H1 (cell line): ENCODE measurements at regions not wholly inside any gene's neighbourhood (a gene's known extent, or its start where the extent isn't known, plus 50 kb on each side); places are given as distances from the start of the nearest gene placed in this dataset.

Source experiments
- CTCF ChIA-PET: fragments of 300-600 bp; sonication (Branson Sonifier 250); formaldehyde crosslinking; loops from one replicate; lab custom pipeline; 2021; ENCODE audit not compliant: partially characterized antibody; lab: Charles Lee
- POLR2A ChIA-PET: fragments of 300-600 bp; sonication (Branson Sonifier 250); formaldehyde crosslinking; loops from one replicate; lab custom pipeline; 2021; ENCODE audit warnings: inconsistent platforms; ENCODE audit not compliant: partially characterized antibody; lab: Charles Lee
- DNase-seq, 2 experiments: peaks; one replicate each; pipeline versions ENCODE4 v3.0.0 to v3.0.0-alpha.2; 2010 to 2022; ENCODE audit warnings: low spot score in 2 of 2, low read depth in 1 of 2, mixed read lengths in 1 of 2
- FAIRE-seq: peaks from 2 replicates; lab custom pipeline; 2011; peaks lifted over from hg19 to GRCh38; lab: Jason Lieb, UNC
- H2AFZ ChIP-seq: 2 replicates; pipeline ENCODE4 v1.8.1; 2012; ENCODE audit warnings: low read length, inconsistent platforms
- H2AK5ac ChIP-seq: 2 replicates; pipeline ENCODE4 v1.6.1; 2013; ENCODE audit warnings: low read depth, low read length
- H2BK120ac ChIP-seq: replicated peaks from 2 replicates; pipeline ENCODE3; 2013; ENCODE audit warnings: low read depth, low read length, inconsistent platforms
- H2BK12ac ChIP-seq: 2 replicates; pipeline ENCODE4 v1.6.1; 2013; ENCODE audit warnings: low read depth, low read length
- H2BK15ac ChIP-seq: 2 replicates; pipeline ENCODE4 v1.6.1; 2013; ENCODE audit warnings: low read length
- H2BK20ac ChIP-seq: 2 replicates; pipeline ENCODE4 v1.6.1; 2013; ENCODE audit warnings: low read length
- H2BK5ac ChIP-seq: 2 replicates; pipeline ENCODE4 v1.6.1; 2013; ENCODE audit warnings: low read depth, low read length
- H3K14ac ChIP-seq: 2 replicates; pipeline ENCODE4 v1.6.1; 2013; ENCODE audit warnings: inconsistent platforms; ENCODE audit not compliant: insufficient read length
- H3K18ac ChIP-seq: 2 replicates; pipeline ENCODE4 v1.6.1; 2013; ENCODE audit warnings: low read length; ENCODE audit errors: extremely low read depth
- H3K23ac ChIP-seq: 2 replicates; pipeline ENCODE4 v1.6.1; 2013; ENCODE audit warnings: inconsistent platforms; ENCODE audit not compliant: insufficient read length
- H3K23me2 ChIP-seq: 2 replicates; pipeline ENCODE4 v1.6.1; 2013; ENCODE audit warnings: low read depth, low read length
- H3K27ac ChIP-seq: 2 replicates; pipeline ENCODE4 v1.6.1; 2011; ENCODE audit warnings: low read depth, low read length, inconsistent platforms
- H3K27me3 ChIP-seq, 4 experiments: replicated peaks in 1 of 4; 1 replicate in 1 of 4; 2 replicates in 3 of 4; pipeline versions ENCODE4 v1.6.1 to v1.8.1; 2011 to 2013; ENCODE audit warnings: low read length in 3 of 4, mild to moderate bottlenecking in 3 of 4, inconsistent platforms in 2 of 4, mixed read lengths in 2 of 4, moderate library complexity in 1 of 4; ENCODE audit not compliant: control insufficient read depth in 3 of 4, insufficient read depth in 3 of 4; ENCODE audit errors: extremely low read depth in 1 of 4
- H3K36me3 ChIP-seq, 4 experiments: 2 replicates each; pipeline versions ENCODE4 v1.6.1 to v1.8.1; 2011 to 2013; ENCODE audit warnings: mild to moderate bottlenecking in 4 of 4, low read length in 3 of 4, moderate library complexity in 2 of 4, control low read depth in 1 of 4, inconsistent platforms in 1 of 4; ENCODE audit not compliant: insufficient read depth in 4 of 4, control insufficient read depth in 2 of 4
- H3K4ac ChIP-seq: replicated peaks from 2 replicates; pipeline ENCODE3; 2013; ENCODE audit warnings: low read length, low read depth, mixed read lengths, inconsistent platforms; ENCODE audit not compliant: insufficient read length
- H3K4me1 ChIP-seq, 4 experiments: replicated peaks in 1 of 4; 1 replicate in 1 of 4; 2 replicates in 3 of 4; pipeline versions ENCODE4 v1.6.1 to v1.8.1; 2011 to 2013; ENCODE audit warnings: low read length in 3 of 4, inconsistent platforms in 2 of 4, mixed read lengths in 1 of 4; ENCODE audit not compliant: insufficient read depth in 4 of 4, control insufficient read depth in 3 of 4
- H3K4me2 ChIP-seq, 2 experiments: 2 replicates each; pipeline versions ENCODE4 v1.6.1 to v1.8.1; 2011 to 2013; ENCODE audit warnings: low read depth in 2 of 2, low read length in 2 of 2, control low read depth in 1 of 2, inconsistent platforms in 1 of 2, mild to moderate bottlenecking in 1 of 2; ENCODE audit not compliant: insufficient read depth in 1 of 2
- H3K4me3 ChIP-seq, 4 experiments: fragments of 200-600, 300-600 bp in 1 of 4; sonication (generic), shearing (Covaris generic), sonication (Bioruptor Twin) in 1 of 4; 2 replicates each; pipeline versions ENCODE4 v1.5.1 to v1.8.1; 2011 to 2016; ENCODE audit warnings: low read length in 4 of 4, low read depth in 3 of 4, control low read depth in 2 of 4, inconsistent platforms in 2 of 4, mild to moderate bottlenecking in 2 of 4, mixed read lengths in 1 of 4, moderate library complexity in 1 of 4; ENCODE audit not compliant: insufficient read depth in 2 of 4; ENCODE audit errors: extremely low read depth in 1 of 4
- H3K56ac ChIP-seq: replicated peaks from 2 replicates; pipeline ENCODE3; 2013; ENCODE audit warnings: low read depth, mild to moderate bottlenecking, mixed read lengths, low read length, inconsistent platforms; ENCODE audit not compliant: insufficient read length
- H3K79me1 ChIP-seq: 2 replicates; pipeline ENCODE4 v1.6.1; 2013; ENCODE audit warnings: low read depth, low read length, control low read depth
- H3K79me2 ChIP-seq, 2 experiments: 2 replicates each; pipeline versions ENCODE4 v1.6.1 to v1.8.1; 2012 to 2013; ENCODE audit warnings: low read length in 2 of 2, mild to moderate bottlenecking in 2 of 2, inconsistent platforms in 1 of 2; ENCODE audit not compliant: insufficient read depth in 2 of 2, control insufficient read depth in 1 of 2
- H3K9ac ChIP-seq, 4 experiments: replicated peaks in 1 of 4; 1 replicate in 1 of 4; 2 replicates in 3 of 4; pipeline versions ENCODE4 v1.6.1 to v1.8.1; 2011 to 2013; ENCODE audit warnings: low read depth in 3 of 4, low read length in 3 of 4, control low read depth in 2 of 4, mild to moderate bottlenecking in 2 of 4, moderate library complexity in 2 of 4, inconsistent platforms in 1 of 4; ENCODE audit errors: extremely low read depth in 1 of 4
- H3K9me3 ChIP-seq, 2 experiments: 2 replicates each; pipeline versions ENCODE4 v1.6.1 to v1.8.1; 2012 to 2013; ENCODE audit warnings: mild to moderate bottlenecking in 2 of 2, moderate library complexity in 2 of 2, control low read depth in 1 of 2, inconsistent platforms in 1 of 2, low read depth in 1 of 2, low read length in 1 of 2, mixed read lengths in 1 of 2; ENCODE audit not compliant: insufficient read depth in 2 of 2
- H4K20me1 ChIP-seq, 2 experiments: replicated peaks in 1 of 2; 2 replicates each; pipeline versions ENCODE3 to v1.8.1; 2011 to 2013; ENCODE audit warnings: inconsistent platforms in 2 of 2, low read length in 2 of 2, mild to moderate bottlenecking in 1 of 2; ENCODE audit not compliant: insufficient read depth in 2 of 2, control insufficient read depth in 1 of 2
- H4K5ac ChIP-seq: 2 replicates; pipeline ENCODE4 v1.6.1; 2013; ENCODE audit warnings: low read length, low read depth, mixed read lengths, inconsistent platforms; ENCODE audit not compliant: insufficient read length
- H4K8ac ChIP-seq: 2 replicates; pipeline ENCODE4 v1.8.0; 2013; ENCODE audit warnings: mild to moderate bottlenecking, moderate library complexity, low read length, inconsistent platforms; ENCODE audit not compliant: insufficient read depth; ENCODE audit errors: extremely low read depth
- H4K91ac ChIP-seq: replicated peaks from 2 replicates; pipeline ENCODE3; 2013; ENCODE audit warnings: low read length, mixed read lengths, inconsistent platforms; ENCODE audit not compliant: insufficient read length
- ATF2 ChIP-seq: IDR thresholded peaks from 2 replicates; pipeline ENCODE4 v1.6.1; 2012; ENCODE audit warnings: low read length, inconsistent platforms
- GTF2F1 ChIP-seq: IDR thresholded peaks from 2 replicates; pipeline ENCODE4 v1.6.1; 2012; ENCODE audit warnings: low read depth, low read length, improper control_type of control experiment, borderline replicate concordance
- KDM4A ChIP-seq: IDR thresholded peaks from one replicate; pipeline ENCODE4 v1.7.1; 2012; ENCODE audit warnings: low read depth, mild to moderate bottlenecking, moderate library complexity, low read length, inconsistent platforms; ENCODE audit not compliant: severe bottlenecking
- PHF8 ChIP-seq: fragments of 200-600 bp; sonication (generic); conservative IDR thresholded peaks from 2 replicates; pipeline ENCODE4 v1.7.1; 2012; ENCODE audit warnings: low read depth, mild to moderate bottlenecking, inconsistent platforms, low read length, moderate library complexity
- SIX5 ChIP-seq: IDR thresholded peaks from 2 replicates; pipeline ENCODE4 v1.6.1; 2011; ENCODE audit warnings: mild to moderate bottlenecking, low read depth, low read length
- TBP ChIP-seq: IDR thresholded peaks from 2 replicates; pipeline ENCODE4 v1.6.1; 2011; ENCODE audit warnings: low read depth, low read length, improper control_type of control experiment
- YY1 ChIP-seq: IDR thresholded peaks from 2 replicates; pipeline ENCODE4 v1.6.1; 2011; ENCODE audit warnings: low read depth, mild to moderate bottlenecking, low read length
- WGBS, 2 experiments: shearing (Covaris generic) in 1 of 2; methylation state at CpG; one replicate each; pipeline versions ENCODE4 v1.1.6 to v1.1.7; 2013 to 2015; ENCODE audit warnings: low lambda C conversion rate in 2 of 2, mixed read lengths in 2 of 2, inconsistent platforms in 1 of 2, low coverage in 1 of 2, missing lambda C conversion rate in 1 of 2; ENCODE audit not compliant: insufficient replicate concordance in 2 of 2, insufficient coverage in 1 of 2, insufficient read length in 1 of 2; ENCODE audit errors: extremely low coverage in 1 of 2, missing lambda C conversion rate in 1 of 2; 5-methylcytosine and 5-hydroxymethylcytosine counted together

GRCh38 chr2:121099329-121100290 is 185.4 kb downstream of the TFCP2L1 start:
- Histone ChIP-seq H3K23me2 (no peaks in the 10 kb centered on the region), H3K79me1 (no peaks in the 10 kb centered on the region), H4K20me1 (peaks cover 0 to 2% of the 10 kb centered on the region in 2 experiments), H3K27ac (no peak overlapping the region), H3K4ac (no peak overlapping the region), H3K23ac (no peak overlapping the region), H3K9me3 (no peaks in the 10 kb centered on the region), H3K79me2 (no peaks in the 10 kb centered on the region), H2BK20ac (no peak overlapping the region), H4K91ac (no peak overlapping the region), H2AFZ (no peak overlapping the region), H3K4me3 (no peak overlapping the region), H3K27me3 (peaks cover 0 to 2% (median 0%) of the 10 kb centered on the region in 4 experiments; a peak in 4 of 7 replicates), H3K36me3 (no peaks in the 10 kb centered on the region), H2BK12ac (no peak overlapping the region), H2BK15ac (no peak overlapping the region), H2AK5ac (no peak overlapping the region), H3K18ac (no peak overlapping the region), H2BK120ac (no peak overlapping the region), H4K5ac (no peak overlapping the region), H3K56ac (no peak overlapping the region), H4K8ac (no peak overlapping the region), H3K4me1 (peaks cover 0 to 4% (median 2%) of the 10 kb centered on the region in 4 experiments; a peak in 4 of 7 replicates), H3K14ac (no peak overlapping the region), H3K4me2 (no peak overlapping the region), H2BK5ac (no peak overlapping the region), H3K9ac (no peak overlapping the region)
- 75% methylated on average over 8 of the region's 8 CpGs; no CpG with 5 or more reads in 1 of the 2 experiments for WGBS, 2 experiments
- CTCF ChIA-PET: interaction anchor here (0.5 to 23.2 kb wide), 32 partner anchors 8 to 619 kb away, joined by 3 to 434 read pairs (median 4); no protein-coding TSS in a partner anchor
- DNase-seq (peak in 1 of 2 experiments; percentile 67), FAIRE-seq (peak; percentile 72)
- POLR2A ChIA-PET: interaction anchor here (1.3 kb wide), 1 partner anchor 25 kb away, joined by 4 read pairs; no protein-coding TSS in a partner anchor
- TF ChIP-seq ATF2 (no peak), SIX5 (no peak), YY1 (0 out of 2 replicates have a peak, but pooled peaks have one; percentile 5), KDM4A (no peak), GTF2F1 (no peak), TBP (no peak), PHF8 (no peak)
